GM23338 (cell line): ENCODE measurements at regions not wholly inside any gene's neighbourhood (a gene's known extent, or its start where the extent isn't known, plus 50 kb on each side); places are given as distances from the start of the nearest gene placed in this dataset.

Experiments
- ATAC-seq: fragments of 200-7000 bp; cut with Tn5 transposase; 3 replicates; pipeline ENCODE4 v1.9.1; 2020
- DNase-seq: peaks from one replicate; pipeline ENCODE4 v3.0.0-alpha.2; 2015; ENCODE audit warnings: low spot score
- H2AFZ ChIP-seq: fragments of 200-600 bp; sonication (generic); 2 replicates; pipeline ENCODE4 v1.8.0; 2016; ENCODE audit warnings: antibody characterized with exemption, mild to moderate bottlenecking, moderate library complexity
- H3F3A ChIP-seq: fragments of 200-600 bp; sonication (generic); replicated peaks from 2 replicates; pipeline ENCODE4 v1.8.0; 2017; ENCODE audit warnings: antibody characterized with exemption, mixed run types, low read depth
- H3K27ac ChIP-seq: fragments of 200-600 bp; sonication (generic); 2 replicates; pipeline ENCODE4 v1.6.1; 2016; ENCODE audit warnings: low read depth
- H3K27me3 ChIP-seq: fragments of 200-600 bp; sonication (generic); 2 replicates; pipeline ENCODE4 v1.8.0; 2016; ENCODE audit warnings: mild to moderate bottlenecking, mixed run types, moderate library complexity; ENCODE audit not compliant: insufficient read depth
- H3K36me3 ChIP-seq: fragments of 200-600 bp; sonication (generic); 2 replicates; pipeline ENCODE4 v1.8.0; 2016; ENCODE audit warnings: mild to moderate bottlenecking; ENCODE audit not compliant: insufficient read depth
- H3K4me1 ChIP-seq: fragments of 200-600 bp; sonication (generic); 2 replicates; pipeline ENCODE4 v1.8.0; 2016; ENCODE audit warnings: mild to moderate bottlenecking, moderate library complexity; ENCODE audit not compliant: insufficient read depth
- H3K4me2 ChIP-seq: fragments of 200-600 bp; sonication (generic); 2 replicates; pipeline ENCODE4 v1.7.1; 2017; ENCODE audit warnings: mixed run types
- H3K4me3 ChIP-seq: fragments of 200-600 bp; sonication (generic); 2 replicates; pipeline ENCODE4 v1.6.1; 2016; ENCODE audit warnings: mixed run types
- H3K79me2 ChIP-seq: fragments of 200-600 bp; sonication (generic); replicated peaks from 2 replicates; pipeline ENCODE4 v1.8.0; 2017; ENCODE audit warnings: mild to moderate bottlenecking; ENCODE audit not compliant: insufficient read depth
- H3K9me2 ChIP-seq: fragments of 200-600 bp; sonication (generic); 2 replicates; pipeline ENCODE4 v1.8.0; 2017; ENCODE audit not compliant: insufficient read depth
- H4K20me1 ChIP-seq: fragments of 200-600 bp; sonication (generic); replicated peaks from 2 replicates; pipeline ENCODE4 v1.8.0; 2017; ENCODE audit warnings: mild to moderate bottlenecking; ENCODE audit not compliant: insufficient read depth
- H3K27ac Mint-ChIP-seq: 2 replicates; pipeline ENCODE4 v1.8.0; 2020; ENCODE audit warnings: inconsistent platforms, mild to moderate bottlenecking, moderate library complexity, mixed read lengths
- H3K27me3 Mint-ChIP-seq: 3 replicates; pipeline ENCODE4 v1.8.0; 2022; ENCODE audit warnings: low read depth, mild to moderate bottlenecking, moderate library complexity, mixed read lengths, inconsistent platforms; ENCODE audit not compliant: insufficient read depth, poor library complexity
- H3K36me3 Mint-ChIP-seq: 3 replicates; pipeline ENCODE4 v1.8.0; 2021; ENCODE audit warnings: low read depth, mild to moderate bottlenecking, inconsistent platforms, moderate library complexity, mixed read lengths
- H3K4me1 Mint-ChIP-seq: 3 replicates; pipeline ENCODE4 v1.8.0; 2020; ENCODE audit warnings: mild to moderate bottlenecking, inconsistent platforms, mixed read lengths
- H3K4me3 Mint-ChIP-seq: 3 replicates; pipeline ENCODE4 v1.8.0; 2021; ENCODE audit warnings: moderate library complexity, mild to moderate bottlenecking, inconsistent platforms, mixed read lengths
- H3K9me3 Mint-ChIP-seq: 3 replicates; pipeline ENCODE4 v1.8.0; 2020; ENCODE audit warnings: moderate library complexity, mild to moderate bottlenecking, inconsistent platforms, mixed read lengths
- CREB1 ChIP-seq: fragments of 250-450 bp; sonication (Bioruptor Pico); IDR thresholded peaks from 2 replicates; pipeline ENCODE4 v1.5.0; 2020; ENCODE audit warnings: low read depth, mild to moderate bottlenecking, moderate library complexity
- CTCF ChIP-seq, 2 experiments: fragments of 200-600 bp in 1 of 2; sonication (generic) in 1 of 2; conservative IDR thresholded peaks; 2 replicates each; pipeline versions ENCODE4 v1.5.1 to v1.6.1; 2016 to 2017; ENCODE audit warnings: antibody characterized with exemption in 2 of 2, low read depth in 2 of 2, mild to moderate bottlenecking in 2 of 2, moderate library complexity in 1 of 2
- EZH2 ChIP-seq: fragments of 200-600 bp; sonication (generic); IDR thresholded peaks from one replicate; pipeline ENCODE4 v1.8.0; 2017; ENCODE audit warnings: antibody characterized with exemption, mild to moderate bottlenecking, low read depth; ENCODE audit not compliant: unreplicated experiment
- EZH2phosphoT487 ChIP-seq: fragments of 200-600 bp; sonication (generic); IDR thresholded peaks from one replicate; pipeline ENCODE4 v1.8.1; 2018; ENCODE audit warnings: antibody characterized with exemption; ENCODE audit not compliant: unreplicated experiment
- JUNB ChIP-seq: IDR thresholded peaks from one replicate; pipeline ENCODE4 v1.6.1; 2016; ENCODE audit warnings: antibody characterized with exemption; ENCODE audit not compliant: unreplicated experiment
- NANOG ChIP-seq: IDR thresholded peaks from 2 replicates; pipeline ENCODE4 v1.6.1; 2016; ENCODE audit warnings: antibody characterized with exemption, borderline replicate concordance
- POLR2AphosphoS5 ChIP-seq: IDR thresholded peaks from 2 replicates; pipeline ENCODE4 v1.6.1; 2016; ENCODE audit warnings: antibody characterized with exemption, low read depth
- STAT1 ChIP-seq: IDR thresholded peaks from one replicate; pipeline ENCODE4 v1.6.1; 2016; ENCODE audit warnings: antibody characterized with exemption; ENCODE audit not compliant: unreplicated experiment
- ZNF114 ChIP-seq: fragments of 250-450 bp; sonication (Bioruptor Pico); IDR thresholded peaks from 2 replicates; pipeline ENCODE4 v1.5.0; 2020; ENCODE audit warnings: mild to moderate bottlenecking, moderate library complexity
- ZNF331 ChIP-seq: fragments of 250-450 bp; sonication (Bioruptor Pico); IDR thresholded peaks from 2 replicates; pipeline ENCODE4 v1.5.0; 2020; ENCODE audit warnings: low read depth, mild to moderate bottlenecking, moderate library complexity
- TF ChIP-seq, protein P1 (sequence below): IDR thresholded peaks from one replicate; pipeline ENCODE4 v1.6.1; 2018; ENCODE audit warnings: antibody characterized with exemption; ENCODE audit not compliant: unreplicated experiment
- TF ChIP-seq, protein P2 (sequence below): fragments of 250-450 bp; sonication (Bioruptor Pico); IDR thresholded peaks from 2 replicates; pipeline ENCODE4 v1.5.0; 2020; ENCODE audit warnings: mild to moderate bottlenecking, moderate library complexity
- TF ChIP-seq, protein P3 (sequence below): IDR thresholded peaks from 2 replicates; pipeline ENCODE4 v1.6.1; 2016; ENCODE audit warnings: antibody characterized with exemption

- H3K27me3 Mint-ChIP-seq: no peaks in the 10 kb centered on the region
- no peak overlapping the region for H2AFZ ChIP-seq
- no peak overlapping the region for H3K27ac ChIP-seq
- peaks cover 7% of the 10 kb centered on the region for H3K9me2 ChIP-seq
- H3K27me3 ChIP-seq: no peaks in the 10 kb centered on the region
- H3K36me3 Mint-ChIP-seq: no peaks in the 10 kb centered on the region
- no peaks in the 10 kb centered on the region for H3F3A ChIP-seq
- no peaks in the 10 kb centered on the region for H3K4me1 ChIP-seq
- H3K4me3 ChIP-seq: no peak overlapping the region
- no peak overlapping the region for H3K4me2 ChIP-seq
- H3K79me2 ChIP-seq: no peaks in the 10 kb centered on the region
- H3K27ac Mint-ChIP-seq: no peak overlapping the region
- H3K9me3 Mint-ChIP-seq: no peaks in the 10 kb centered on the region
- no peaks in the 10 kb centered on the region for H3K4me1 Mint-ChIP-seq
- DNase-seq (no peak), ATAC-seq (no peak)
- no peaks in the 10 kb centered on the region for H4K20me1 ChIP-seq
- TF ChIP-seq ZNF114 (CRISPR knock-in tag) (no peak), CREB1 (CRISPR knock-in tag) (no peak), CTCF (conservative IDR thresholded peaks at IDR 0.05; ENCODE audit: low read depth in 2 of 2) (no peak), EZH2 (no peak), NANOG (no peak), EZH2phosphoT487 (no peak), ZNF331 (CRISPR knock-in tag) (no peak), STAT1 (no peak), POLR2AphosphoS5 (no peak), JUNB (no peak)
- TF ChIP-seq, protein P1, sequence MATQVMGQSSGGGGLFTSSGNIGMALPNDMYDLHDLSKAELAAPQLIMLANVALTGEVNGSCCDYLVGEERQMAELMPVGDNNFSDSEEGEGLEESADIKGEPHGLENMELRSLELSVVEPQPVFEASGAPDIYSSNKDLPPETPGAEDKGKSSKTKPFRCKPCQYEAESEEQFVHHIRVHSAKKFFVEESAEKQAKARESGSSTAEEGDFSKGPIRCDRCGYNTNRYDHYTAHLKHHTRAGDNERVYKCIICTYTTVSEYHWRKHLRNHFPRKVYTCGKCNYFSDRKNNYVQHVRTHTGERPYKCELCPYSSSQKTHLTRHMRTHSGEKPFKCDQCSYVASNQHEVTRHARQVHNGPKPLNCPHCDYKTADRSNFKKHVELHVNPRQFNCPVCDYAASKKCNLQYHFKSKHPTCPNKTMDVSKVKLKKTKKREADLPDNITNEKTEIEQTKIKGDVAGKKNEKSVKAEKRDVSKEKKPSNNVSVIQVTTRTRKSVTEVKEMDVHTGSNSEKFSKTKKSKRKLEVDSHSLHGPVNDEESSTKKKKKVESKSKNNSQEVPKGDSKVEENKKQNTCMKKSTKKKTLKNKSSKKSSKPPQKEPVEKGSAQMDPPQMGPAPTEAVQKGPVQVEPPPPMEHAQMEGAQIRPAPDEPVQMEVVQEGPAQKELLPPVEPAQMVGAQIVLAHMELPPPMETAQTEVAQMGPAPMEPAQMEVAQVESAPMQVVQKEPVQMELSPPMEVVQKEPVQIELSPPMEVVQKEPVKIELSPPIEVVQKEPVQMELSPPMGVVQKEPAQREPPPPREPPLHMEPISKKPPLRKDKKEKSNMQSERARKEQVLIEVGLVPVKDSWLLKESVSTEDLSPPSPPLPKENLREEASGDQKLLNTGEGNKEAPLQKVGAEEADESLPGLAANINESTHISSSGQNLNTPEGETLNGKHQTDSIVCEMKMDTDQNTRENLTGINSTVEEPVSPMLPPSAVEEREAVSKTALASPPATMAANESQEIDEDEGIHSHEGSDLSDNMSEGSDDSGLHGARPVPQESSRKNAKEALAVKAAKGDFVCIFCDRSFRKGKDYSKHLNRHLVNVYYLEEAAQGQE: no peak
- TF ChIP-seq, protein P2, sequence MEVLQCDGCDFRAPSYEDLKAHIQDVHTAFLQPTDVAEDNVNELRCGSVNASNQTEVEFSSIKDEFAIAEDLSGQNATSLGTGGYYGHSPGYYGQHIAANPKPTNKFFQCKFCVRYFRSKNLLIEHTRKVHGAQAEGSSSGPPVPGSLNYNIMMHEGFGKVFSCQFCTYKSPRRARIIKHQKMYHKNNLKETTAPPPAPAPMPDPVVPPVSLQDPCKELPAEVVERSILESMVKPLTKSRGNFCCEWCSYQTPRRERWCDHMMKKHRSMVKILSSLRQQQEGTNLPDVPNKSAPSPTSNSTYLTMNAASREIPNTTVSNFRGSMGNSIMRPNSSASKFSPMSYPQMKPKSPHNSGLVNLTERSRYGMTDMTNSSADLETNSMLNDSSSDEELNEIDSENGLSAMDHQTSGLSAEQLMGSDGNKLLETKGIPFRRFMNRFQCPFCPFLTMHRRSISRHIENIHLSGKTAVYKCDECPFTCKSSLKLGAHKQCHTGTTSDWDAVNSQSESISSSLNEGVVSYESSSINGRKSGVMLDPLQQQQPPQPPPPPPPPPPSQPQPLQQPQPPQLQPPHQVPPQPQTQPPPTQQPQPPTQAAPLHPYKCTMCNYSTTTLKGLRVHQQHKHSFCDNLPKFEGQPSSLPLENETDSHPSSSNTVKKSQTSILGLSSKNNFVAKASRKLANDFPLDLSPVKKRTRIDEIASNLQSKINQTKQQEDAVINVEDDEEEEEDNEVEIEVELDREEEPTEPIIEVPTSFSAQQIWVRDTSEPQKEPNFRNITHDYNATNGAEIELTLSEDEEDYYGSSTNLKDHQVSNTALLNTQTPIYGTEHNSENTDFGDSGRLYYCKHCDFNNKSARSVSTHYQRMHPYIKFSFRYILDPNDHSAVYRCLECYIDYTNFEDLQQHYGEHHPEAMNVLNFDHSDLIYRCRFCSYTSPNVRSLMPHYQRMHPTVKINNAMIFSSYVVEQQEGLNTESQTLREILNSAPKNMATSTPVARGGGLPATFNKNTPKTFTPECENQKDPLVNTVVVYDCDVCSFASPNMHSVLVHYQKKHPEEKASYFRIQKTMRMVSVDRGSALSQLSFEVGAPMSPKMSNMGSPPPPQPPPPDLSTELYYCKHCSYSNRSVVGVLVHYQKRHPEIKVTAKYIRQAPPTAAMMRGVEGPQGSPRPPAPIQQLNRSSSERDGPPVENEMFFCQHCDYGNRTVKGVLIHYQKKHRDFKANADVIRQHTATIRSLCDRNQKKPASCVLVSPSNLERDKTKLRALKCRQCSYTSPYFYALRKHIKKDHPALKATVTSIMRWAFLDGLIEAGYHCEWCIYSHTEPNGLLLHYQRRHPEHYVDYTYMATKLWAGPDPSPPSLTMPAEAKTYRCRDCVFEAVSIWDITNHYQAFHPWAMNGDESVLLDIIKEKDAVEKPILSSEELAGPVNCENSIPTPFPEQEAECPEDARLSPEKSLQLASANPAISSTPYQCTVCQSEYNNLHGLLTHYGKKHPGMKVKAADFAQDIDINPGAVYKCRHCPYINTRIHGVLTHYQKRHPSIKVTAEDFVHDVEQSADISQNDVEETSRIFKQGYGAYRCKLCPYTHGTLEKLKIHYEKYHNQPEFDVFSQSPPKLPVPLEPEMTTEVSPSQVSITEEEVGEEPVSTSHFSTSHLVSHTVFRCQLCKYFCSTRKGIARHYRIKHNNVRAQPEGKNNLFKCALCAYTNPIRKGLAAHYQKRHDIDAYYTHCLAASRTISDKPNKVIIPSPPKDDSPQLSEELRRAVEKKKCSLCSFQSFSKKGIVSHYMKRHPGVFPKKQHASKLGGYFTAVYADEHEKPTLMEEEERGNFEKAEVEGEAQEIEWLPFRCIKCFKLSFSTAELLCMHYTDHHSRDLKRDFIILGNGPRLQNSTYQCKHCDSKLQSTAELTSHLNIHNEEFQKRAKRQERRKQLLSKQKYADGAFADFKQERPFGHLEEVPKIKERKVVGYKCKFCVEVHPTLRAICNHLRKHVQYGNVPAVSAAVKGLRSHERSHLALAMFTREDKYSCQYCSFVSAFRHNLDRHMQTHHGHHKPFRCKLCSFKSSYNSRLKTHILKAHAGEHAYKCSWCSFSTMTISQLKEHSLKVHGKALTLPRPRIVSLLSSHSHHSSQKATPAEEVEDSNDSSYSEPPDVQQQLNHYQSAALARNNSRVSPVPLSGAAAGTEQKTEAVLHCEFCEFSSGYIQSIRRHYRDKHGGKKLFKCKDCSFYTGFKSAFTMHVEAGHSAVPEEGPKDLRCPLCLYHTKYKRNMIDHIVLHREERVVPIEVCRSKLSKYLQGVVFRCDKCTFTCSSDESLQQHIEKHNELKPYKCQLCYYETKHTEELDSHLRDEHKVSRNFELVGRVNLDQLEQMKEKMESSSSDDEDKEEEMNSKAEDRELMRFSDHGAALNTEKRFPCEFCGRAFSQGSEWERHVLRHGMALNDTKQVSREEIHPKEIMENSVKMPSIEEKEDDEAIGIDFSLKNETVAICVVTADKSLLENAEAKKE (CRISPR knock-in tag): no peak
- TF ChIP-seq, protein P3, sequence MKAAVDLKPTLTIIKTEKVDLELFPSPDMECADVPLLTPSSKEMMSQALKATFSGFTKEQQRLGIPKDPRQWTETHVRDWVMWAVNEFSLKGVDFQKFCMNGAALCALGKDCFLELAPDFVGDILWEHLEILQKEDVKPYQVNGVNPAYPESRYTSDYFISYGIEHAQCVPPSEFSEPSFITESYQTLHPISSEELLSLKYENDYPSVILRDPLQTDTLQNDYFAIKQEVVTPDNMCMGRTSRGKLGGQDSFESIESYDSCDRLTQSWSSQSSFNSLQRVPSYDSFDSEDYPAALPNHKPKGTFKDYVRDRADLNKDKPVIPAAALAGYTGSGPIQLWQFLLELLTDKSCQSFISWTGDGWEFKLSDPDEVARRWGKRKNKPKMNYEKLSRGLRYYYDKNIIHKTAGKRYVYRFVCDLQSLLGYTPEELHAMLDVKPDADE: no peak
- no peaks in the 10 kb centered on the region for H3K36me3 ChIP-seq
- H3K4me3 Mint-ChIP-seq: no peak overlapping the region
These were observed 139.5 kb downstream of the ALDH8A1 start for GRCh38 chr6:134810402-134810801.
